ENCODE measurements at regions not wholly inside any gene's neighbourhood (a gene's known extent, or its start where the extent isn't known, plus 50 kb on each side); places are given as distances from the start of the nearest gene placed in this dataset.

DNA sequence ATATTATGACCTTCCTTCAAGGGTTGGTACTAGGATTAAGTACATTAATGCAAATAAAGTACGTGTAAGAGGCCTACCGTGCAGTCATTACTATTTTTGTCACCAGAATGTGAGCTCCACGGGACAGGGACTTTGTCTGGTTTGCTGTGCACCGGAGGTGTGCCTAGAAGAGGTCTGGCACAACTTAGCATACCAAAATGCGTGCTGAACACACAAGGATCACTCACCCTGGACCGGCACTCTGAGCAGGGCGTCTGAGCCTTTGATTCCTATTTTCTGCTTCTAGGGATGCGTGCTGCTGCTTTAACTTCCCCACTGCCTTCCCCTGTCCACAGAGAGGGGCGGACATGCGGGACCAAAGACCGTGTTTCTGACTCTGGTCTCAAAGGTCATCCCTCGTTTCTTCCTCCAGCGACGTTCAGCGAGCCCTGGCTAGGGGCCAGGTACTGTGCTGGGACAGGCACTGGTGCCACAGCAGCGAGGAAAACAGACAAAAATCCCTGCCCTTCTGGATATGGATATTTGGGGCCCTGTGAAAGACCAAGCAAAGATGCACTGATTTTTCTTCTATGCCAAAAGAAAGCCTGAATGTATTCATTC, 222.7 kb downstream of the BMP7 start:
- ATAC-seq, result no peak
- ChIA-PET CTCF (interaction anchor here (0.8 kb wide), 1 partner anchor 22 kb away, joined by 4 read pairs; no protein-coding TSS in a partner anchor), RAD21 (ENCODE audit: unreplicated experiment) (no interaction called here), SMC1A (ENCODE audit: uncharacterized antibody, unreplicated experiment) (no interaction called here), POLR2A (no interaction called here)
- no peaks in the 10 kb centered on the region for H4K20me1 ChIP-seq (ENCODE audit: control insufficient read depth, insufficient read depth)
- TF ChIP-seq NR2C1 (IDR thresholded peaks at IDR 0.05) (no peak), BRCA1 (IDR thresholded peaks at IDR 0.05; ENCODE audit: low read depth, low read length) (no peak), POU2F2 (IDR thresholded peaks at IDR 0.05; ENCODE audit: borderline replicate concordance, low read depth, low read length) (no peak), ZNF24 (IDR thresholded peaks at IDR 0.05) (no peak), ATF2 (IDR thresholded peaks at IDR 0.05; ENCODE audit: low read length) (no peak), E4F1 (IDR thresholded peaks at IDR 0.05; ENCODE audit: borderline replicate concordance, partially characterized antibody) (no peak), FOS (IDR thresholded peaks at IDR 0.05; ENCODE audit: borderline replicate concordance, extremely low read depth, insufficient read length) (no peak)
- TF ChIP-seq, protein P1, sequence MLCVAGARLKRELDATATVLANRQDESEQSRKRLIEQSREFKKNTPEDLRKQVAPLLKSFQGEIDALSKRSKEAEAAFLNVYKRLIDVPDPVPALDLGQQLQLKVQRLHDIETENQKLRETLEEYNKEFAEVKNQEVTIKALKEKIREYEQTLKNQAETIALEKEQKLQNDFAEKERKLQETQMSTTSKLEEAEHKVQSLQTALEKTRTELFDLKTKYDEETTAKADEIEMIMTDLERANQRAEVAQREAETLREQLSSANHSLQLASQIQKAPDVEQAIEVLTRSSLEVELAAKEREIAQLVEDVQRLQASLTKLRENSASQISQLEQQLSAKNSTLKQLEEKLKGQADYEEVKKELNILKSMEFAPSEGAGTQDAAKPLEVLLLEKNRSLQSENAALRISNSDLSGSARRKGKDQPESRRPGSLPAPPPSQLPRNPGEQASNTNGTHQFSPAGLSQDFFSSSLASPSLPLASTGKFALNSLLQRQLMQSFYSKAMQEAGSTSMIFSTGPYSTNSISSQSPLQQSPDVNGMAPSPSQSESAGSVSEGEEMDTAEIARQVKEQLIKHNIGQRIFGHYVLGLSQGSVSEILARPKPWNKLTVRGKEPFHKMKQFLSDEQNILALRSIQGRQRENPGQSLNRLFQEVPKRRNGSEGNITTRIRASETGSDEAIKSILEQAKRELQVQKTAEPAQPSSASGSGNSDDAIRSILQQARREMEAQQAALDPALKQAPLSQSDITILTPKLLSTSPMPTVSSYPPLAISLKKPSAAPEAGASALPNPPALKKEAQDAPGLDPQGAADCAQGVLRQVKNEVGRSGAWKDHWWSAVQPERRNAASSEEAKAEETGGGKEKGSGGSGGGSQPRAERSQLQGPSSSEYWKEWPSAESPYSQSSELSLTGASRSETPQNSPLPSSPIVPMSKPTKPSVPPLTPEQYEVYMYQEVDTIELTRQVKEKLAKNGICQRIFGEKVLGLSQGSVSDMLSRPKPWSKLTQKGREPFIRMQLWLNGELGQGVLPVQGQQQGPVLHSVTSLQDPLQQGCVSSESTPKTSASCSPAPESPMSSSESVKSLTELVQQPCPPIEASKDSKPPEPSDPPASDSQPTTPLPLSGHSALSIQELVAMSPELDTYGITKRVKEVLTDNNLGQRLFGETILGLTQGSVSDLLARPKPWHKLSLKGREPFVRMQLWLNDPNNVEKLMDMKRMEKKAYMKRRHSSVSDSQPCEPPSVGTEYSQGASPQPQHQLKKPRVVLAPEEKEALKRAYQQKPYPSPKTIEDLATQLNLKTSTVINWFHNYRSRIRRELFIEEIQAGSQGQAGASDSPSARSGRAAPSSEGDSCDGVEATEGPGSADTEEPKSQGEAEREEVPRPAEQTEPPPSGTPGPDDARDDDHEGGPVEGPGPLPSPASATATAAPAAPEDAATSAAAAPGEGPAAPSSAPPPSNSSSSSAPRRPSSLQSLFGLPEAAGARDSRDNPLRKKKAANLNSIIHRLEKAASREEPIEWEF (IDR thresholded peaks at IDR 0.05; ENCODE audit: insufficient replicate concordance, low read depth, low read length), result no peak
- no peak overlapping the region for H3K4me3 ChIP-seq
- BruUV-seq (replicated peaks), result no TSS peak
- no peaks in the 10 kb centered on the region for H3K9me3 ChIP-seq (replicated peaks; ENCODE audit: control insufficient read depth, insufficient read depth, low read length)
- H2AFZ ChIP-seq (ENCODE audit: control insufficient read depth, low read depth, low read length), result no peak overlapping the region
- in situ Hi-C loops (cut with MboI), result no loop called here
- DNase-seq (ENCODE audit: low read depth, low spot score), result no peak
- no peaks in the 10 kb centered on the region for H3K36me3 ChIP-seq (ENCODE audit: control insufficient read depth in 2 of 2, insufficient read depth in 2 of 2, low read length in 1 of 2)
- H3K27me3 ChIP-seq (replicated peaks in 1 of 2; ENCODE audit: control insufficient read depth in 2 of 2, insufficient read depth in 2 of 2, low read length in 1 of 2), result no peaks in the 10 kb centered on the region; a peak in 2 of 4 replicates
- 41% methylated on average over 16 of the region's 16 CpGs for WGBS (ENCODE audit: insufficient coverage, insufficient replicate concordance, low lambda C conversion rate, missing lambda C conversion rate)
- no peak overlapping the region for H3K9ac ChIP-seq (ENCODE audit: control insufficient read depth, insufficient read depth, low read length)
- H3K79me2 ChIP-seq (ENCODE audit: control insufficient read depth, insufficient read depth, low read length), result no peaks in the 10 kb centered on the region
- intact Hi-C loops (cut with micrococcal nuclease; ENCODE audit: unreplicated experiment), result no loop called here
- FAIRE-seq, result no peak
- H3K27ac ChIP-seq (ENCODE audit: control insufficient read depth, insufficient read depth), result no peak overlapping the region
- no peak overlapping the region for H3K4me2 ChIP-seq (ENCODE audit: control insufficient read depth, insufficient read depth)
- H3K4me1 ChIP-seq (ENCODE audit: control insufficient read depth, insufficient read depth, low read length), result no peaks in the 10 kb centered on the region
